ENCODE measurements at regions not wholly inside any gene's neighbourhood (a gene's known extent, or its start where the extent isn't known, plus 50 kb on each side); places are given as distances from the start of the nearest gene placed in this dataset.
"Not testable (repeated sequence)": the region's sequence is repeated elsewhere in the genome, so short reads cannot be mapped to it uniquely, and the experiment has no call there.

- H3K36me3 ChIP-seq (ENCODE audit: control insufficient read depth, insufficient read depth, low read length, severe bottlenecking); H3K4me3 ChIP-seq (ENCODE audit: low read length); DNase-seq (ENCODE audit: low read depth); H3K9ac ChIP-seq (ENCODE audit: low read length); H3K27me3 ChIP-seq (replicated peaks; ENCODE audit: control insufficient read depth, insufficient read depth, low read length): not testable (repeated sequence)
- Histone ChIP-seq H3K4me1 (ENCODE audit: control insufficient read depth, insufficient read depth, low read length) (peaks cover 15% of the 10 kb centered on the region), H3K9me3 (ENCODE audit: control insufficient read depth, low read length) (peaks cover 13% of the 10 kb centered on the region)
These were observed 79.1 kb upstream of the NCKAP5 start for GRCh38 chr2:133647386-133647785.

GRCh38 chr2:133651861-133652260, 83.6 kb upstream of the NCKAP5 start:
- peaks cover 16% of the 10 kb centered on the region for H3K4me1 ChIP-seq (ENCODE audit: control insufficient read depth, insufficient read depth, low read length)

GRCh38 chr2:133652398-133652797, 84.1 kb upstream of the NCKAP5 start:
- DNase-seq (ENCODE audit: low read depth): peak; percentile 71
- peak overlapping the region; percentile 72 for H3K4me3 ChIP-seq (ENCODE audit: low read length)
- H3K27me3 ChIP-seq (replicated peaks; ENCODE audit: control insufficient read depth, insufficient read depth, low read length): peaks cover 6% of the 10 kb centered on the region
- peaks cover 13% of the 10 kb centered on the region for H3K9me3 ChIP-seq (ENCODE audit: control insufficient read depth, low read length)
- peaks cover 16% of the 10 kb centered on the region for H3K4me1 ChIP-seq (ENCODE audit: control insufficient read depth, insufficient read depth, low read length)
- no peaks in the 10 kb centered on the region for H3K36me3 ChIP-seq (ENCODE audit: control insufficient read depth, insufficient read depth, low read length, severe bottlenecking)
- H3K9ac ChIP-seq (ENCODE audit: low read length): no peak overlapping the region

More at GRCh38 chr2:133651861-133652260, 83.6 kb upstream of the NCKAP5 start:
- Histone ChIP-seq H3K36me3 (ENCODE audit: control insufficient read depth, insufficient read depth, low read length, severe bottlenecking) (no peaks in the 10 kb centered on the region), H3K9ac (ENCODE audit: low read length) (no peak overlapping the region), H3K9me3 (ENCODE audit: control insufficient read depth, low read length) (peaks cover 13% of the 10 kb centered on the region), H3K27me3 (replicated peaks; ENCODE audit: control insufficient read depth, insufficient read depth, low read length) (peaks cover 6% of the 10 kb centered on the region), H3K4me3 (ENCODE audit: low read length) (peak overlapping the region; percentile 72)
- DNase-seq (ENCODE audit: low read depth): no peak

GRCh38 chr2:133653056-133653455, 84.8 kb upstream of the NCKAP5 start:
- peaks cover 6% of the 10 kb centered on the region for H3K27me3 ChIP-seq (replicated peaks; ENCODE audit: control insufficient read depth, insufficient read depth, low read length)
- DNase-seq (ENCODE audit: low read depth): no peak
- no peaks in the 10 kb centered on the region for H3K36me3 ChIP-seq (ENCODE audit: control insufficient read depth, insufficient read depth, low read length, severe bottlenecking)
- no peak overlapping the region for H3K9ac ChIP-seq (ENCODE audit: low read length)
- H3K9me3 ChIP-seq (ENCODE audit: control insufficient read depth, low read length): peaks cover 13% of the 10 kb centered on the region
- H3K4me3 ChIP-seq (ENCODE audit: low read length): no peak overlapping the region
- H3K4me1 ChIP-seq (ENCODE audit: control insufficient read depth, insufficient read depth, low read length): peaks cover 16% of the 10 kb centered on the region

DNA sequence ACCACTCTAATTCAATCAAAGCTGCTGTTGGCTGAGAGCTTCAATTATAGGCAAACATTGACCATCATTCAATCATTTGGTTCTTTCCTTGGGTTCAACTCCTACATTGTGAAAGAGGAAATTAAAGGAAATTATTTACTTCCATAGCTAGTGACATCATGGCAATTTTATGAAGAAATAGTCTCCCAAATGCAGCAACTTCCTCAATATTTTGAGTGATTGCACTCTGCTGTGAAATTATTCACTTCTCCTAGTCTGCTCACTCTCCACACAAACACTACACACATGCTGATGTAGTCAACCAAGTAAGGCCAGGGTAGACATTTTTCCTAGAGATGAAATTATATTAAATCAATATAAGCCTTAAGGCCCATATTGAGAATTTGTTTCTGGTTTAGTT, 86.7 kb upstream of the NCKAP5 start:
- H3K9me3 ChIP-seq (ENCODE audit: control insufficient read depth, low read length): peaks cover 9% of the 10 kb centered on the region
- no peak for DNase-seq (ENCODE audit: low read depth)
- no peak overlapping the region for H3K9ac ChIP-seq (ENCODE audit: low read length)
- H3K4me1 ChIP-seq (ENCODE audit: control insufficient read depth, insufficient read depth, low read length): peaks cover 16% of the 10 kb centered on the region
- H3K4me3 ChIP-seq (ENCODE audit: low read length): no peak overlapping the region
- H3K36me3 ChIP-seq (ENCODE audit: control insufficient read depth, insufficient read depth, low read length, severe bottlenecking): no peaks in the 10 kb centered on the region
- peaks cover 6% of the 10 kb centered on the region for H3K27me3 ChIP-seq (replicated peaks; ENCODE audit: control insufficient read depth, insufficient read depth, low read length)

DNA sequence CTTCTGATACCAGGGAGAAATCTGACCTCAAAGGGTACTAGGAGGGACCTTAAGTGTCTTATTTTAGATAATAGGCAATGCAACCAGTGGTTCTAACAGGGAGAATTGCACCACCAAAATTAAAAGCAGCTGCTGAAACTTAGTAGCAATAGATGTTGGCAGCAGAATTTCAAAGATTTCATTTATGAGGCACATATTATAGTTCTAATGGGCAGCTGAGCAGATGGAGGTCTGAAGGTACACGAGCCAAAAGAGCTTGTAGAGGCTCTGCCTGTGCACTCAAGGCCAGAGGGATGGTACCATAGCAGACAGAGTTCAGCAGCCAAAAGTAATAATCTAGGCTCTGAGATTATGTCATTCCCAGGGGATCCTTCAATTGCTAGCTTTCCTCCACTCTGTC, 87.3 kb upstream of the NCKAP5 start:
- Histone ChIP-seq H3K9me3 (ENCODE audit: control insufficient read depth, low read length) (peaks cover 3% of the 10 kb centered on the region), H3K9ac (ENCODE audit: low read length) (no peak overlapping the region), H3K4me3 (ENCODE audit: low read length) (no peak overlapping the region), H3K36me3 (ENCODE audit: control insufficient read depth, insufficient read depth, low read length, severe bottlenecking) (no peaks in the 10 kb centered on the region), H3K27me3 (replicated peaks; ENCODE audit: control insufficient read depth, insufficient read depth, low read length) (peaks cover 6% of the 10 kb centered on the region), H3K4me1 (ENCODE audit: control insufficient read depth, insufficient read depth, low read length) (peaks cover 16% of the 10 kb centered on the region)
- DNase-seq (ENCODE audit: low read depth): peak; percentile 74

DNA sequence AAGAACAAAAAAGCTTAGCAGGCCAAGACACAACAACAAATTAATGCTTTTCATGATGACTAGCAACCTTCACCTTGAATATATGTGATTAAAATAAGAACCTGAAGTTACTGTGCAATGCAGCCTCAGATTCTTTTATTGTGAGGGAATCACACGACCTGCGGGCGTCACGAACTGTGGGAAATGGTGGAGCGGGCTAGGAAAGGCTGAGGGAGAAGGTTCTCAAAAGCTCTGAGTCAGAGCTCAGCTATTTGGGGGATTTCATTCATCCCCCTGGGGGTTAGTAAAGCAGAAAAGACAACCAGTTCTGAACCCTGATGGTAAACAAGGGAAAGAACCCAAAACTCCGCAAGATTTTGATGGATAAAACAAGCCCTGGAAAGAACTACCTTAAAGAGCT, 89.3 kb upstream of the NCKAP5 start:
- no peak for DNase-seq (ENCODE audit: low read depth)
- Histone ChIP-seq H3K27me3 (replicated peaks; ENCODE audit: control insufficient read depth, insufficient read depth, low read length) (peaks cover 6% of the 10 kb centered on the region), H3K4me3 (ENCODE audit: low read length) (no peak overlapping the region), H3K36me3 (ENCODE audit: control insufficient read depth, insufficient read depth, low read length, severe bottlenecking) (no peaks in the 10 kb centered on the region), H3K4me1 (ENCODE audit: control insufficient read depth, insufficient read depth, low read length) (peaks cover 7% of the 10 kb centered on the region), H3K9ac (ENCODE audit: low read length) (no peak overlapping the region), H3K9me3 (ENCODE audit: control insufficient read depth, low read length) (no peaks in the 10 kb centered on the region)

DNA sequence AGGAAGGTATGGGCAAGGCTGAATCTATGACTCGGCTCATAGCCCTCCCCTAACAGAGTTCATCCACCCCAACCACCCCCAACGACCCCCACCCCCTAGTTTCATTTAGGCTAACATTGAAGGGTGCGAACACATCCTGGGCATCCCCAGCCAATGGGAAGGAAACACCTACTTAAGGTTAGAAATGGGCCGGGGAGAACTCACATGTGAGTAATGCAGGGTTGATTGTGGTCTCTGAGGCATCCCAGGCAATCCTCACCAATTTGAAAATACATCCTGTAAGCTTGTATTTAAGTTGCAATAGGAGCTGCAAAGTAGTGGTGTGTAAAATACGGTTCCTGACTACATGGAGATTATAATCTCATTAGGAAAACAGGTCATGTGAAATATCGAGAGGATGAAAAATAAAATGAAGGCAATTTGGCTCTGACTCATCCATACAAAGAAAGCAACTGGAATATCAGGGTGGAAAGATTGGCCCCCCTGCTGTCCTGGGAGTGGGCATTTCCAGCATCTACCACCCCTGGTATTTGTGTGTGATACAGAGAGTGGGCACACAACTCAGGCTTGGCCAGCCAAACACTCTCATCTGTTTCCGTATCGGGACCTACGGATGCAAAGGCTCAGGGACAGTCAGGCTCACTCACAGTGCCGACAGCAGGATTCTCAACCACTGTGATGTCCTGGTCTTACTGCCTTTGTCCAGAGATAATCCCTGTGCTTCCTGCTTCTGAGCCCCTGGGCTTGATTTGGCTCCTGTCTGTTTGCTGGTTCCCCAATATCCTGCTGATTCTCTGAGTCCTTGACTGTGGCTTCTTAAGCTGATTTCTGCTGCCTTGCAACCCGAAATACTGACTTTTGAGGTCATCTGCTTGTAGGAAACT, 90.0 kb upstream of the NCKAP5 start:
- Histone ChIP-seq H3K4me1 (ENCODE audit: control insufficient read depth, insufficient read depth, low read length) (no peaks in the 10 kb centered on the region), H3K9me3 (ENCODE audit: control insufficient read depth, low read length) (no peaks in the 10 kb centered on the region), H3K9ac (ENCODE audit: low read length) (no peak overlapping the region), H3K4me3 (ENCODE audit: low read length) (no peak overlapping the region), H3K27me3 (replicated peaks; ENCODE audit: control insufficient read depth, insufficient read depth, low read length) (peaks cover 4% of the 10 kb centered on the region), H3K36me3 (ENCODE audit: control insufficient read depth, insufficient read depth, low read length, severe bottlenecking) (no peaks in the 10 kb centered on the region)
- no peak for DNase-seq (ENCODE audit: low read depth)

DNA sequence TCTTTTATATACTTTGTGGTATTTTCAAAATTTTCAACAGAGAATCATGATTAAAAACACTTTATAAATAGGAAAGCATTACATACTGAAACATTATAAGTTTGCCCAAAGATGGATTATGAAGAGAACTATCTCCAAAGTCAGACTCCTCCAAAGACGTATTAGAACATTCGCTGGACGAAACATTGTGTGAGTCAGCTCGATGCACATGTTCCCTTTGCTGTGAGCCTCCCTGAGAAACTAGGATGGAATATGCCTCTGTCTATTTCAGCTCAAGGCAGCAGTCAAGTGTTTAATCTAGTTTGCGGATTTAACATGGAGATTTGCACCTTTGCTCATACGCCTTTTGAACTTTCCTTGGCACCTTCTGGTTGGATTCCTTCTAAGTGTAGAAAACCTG, 92.2 kb upstream of the NCKAP5 start:
- no peaks in the 10 kb centered on the region for H3K4me1 ChIP-seq (ENCODE audit: control insufficient read depth, insufficient read depth, low read length)
- H3K36me3 ChIP-seq (ENCODE audit: control insufficient read depth, insufficient read depth, low read length, severe bottlenecking): no peaks in the 10 kb centered on the region
- no peak overlapping the region for H3K4me3 ChIP-seq (ENCODE audit: low read length)
- no peak for DNase-seq (ENCODE audit: low read depth)
- H3K27me3 ChIP-seq (replicated peaks; ENCODE audit: control insufficient read depth, insufficient read depth, low read length): no peaks in the 10 kb centered on the region
- H3K9me3 ChIP-seq (ENCODE audit: control insufficient read depth, low read length): no peaks in the 10 kb centered on the region
- no peak overlapping the region for H3K9ac ChIP-seq (ENCODE audit: low read length)

- H3K36me3 ChIP-seq (ENCODE audit: control insufficient read depth, insufficient read depth, low read length, severe bottlenecking): no peaks in the 10 kb centered on the region
- no peaks in the 10 kb centered on the region for H3K9me3 ChIP-seq (ENCODE audit: control insufficient read depth, low read length)
- H3K4me1 ChIP-seq (ENCODE audit: control insufficient read depth, insufficient read depth, low read length): no peaks in the 10 kb centered on the region
- DNase-seq (ENCODE audit: low read depth): no peak
- no peaks in the 10 kb centered on the region for H3K27me3 ChIP-seq (replicated peaks; ENCODE audit: control insufficient read depth, insufficient read depth, low read length)
- no peak overlapping the region for H3K4me3 ChIP-seq (ENCODE audit: low read length)
- no peak overlapping the region for H3K9ac ChIP-seq (ENCODE audit: low read length)
These were observed 93.1 kb upstream of the NCKAP5 start for GRCh38 chr2:133661392-133661791.

DNA sequence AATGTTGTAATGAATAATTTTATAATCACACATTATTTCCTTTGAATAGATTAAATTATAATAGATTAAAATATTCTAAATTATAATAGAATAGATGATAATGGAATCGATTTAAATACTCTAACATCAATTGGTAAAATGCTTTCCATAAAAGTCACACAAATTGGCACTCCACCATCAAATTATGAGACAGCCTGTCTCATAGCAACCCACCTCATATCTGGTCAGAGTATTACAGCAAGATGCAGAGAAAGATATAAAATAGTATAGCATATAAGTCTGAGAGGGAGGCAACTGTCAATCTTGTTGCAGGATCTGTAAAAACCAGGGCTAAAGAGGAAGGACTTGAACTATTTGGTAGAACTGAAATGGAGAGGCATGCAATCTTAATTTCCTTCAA, 98.4 kb upstream of the NCKAP5 start:
- H3K4me3 ChIP-seq (ENCODE audit: low read length): no peak overlapping the region
- DNase-seq (ENCODE audit: low read depth): no peak
- H3K9me3 ChIP-seq (ENCODE audit: control insufficient read depth, low read length): peaks cover 19% of the 10 kb centered on the region
- no peak overlapping the region for H3K9ac ChIP-seq (ENCODE audit: low read length)
- H3K36me3 ChIP-seq (ENCODE audit: control insufficient read depth, insufficient read depth, low read length, severe bottlenecking): no peaks in the 10 kb centered on the region
- no peaks in the 10 kb centered on the region for H3K4me1 ChIP-seq (ENCODE audit: control insufficient read depth, insufficient read depth, low read length)
- no peaks in the 10 kb centered on the region for H3K27me3 ChIP-seq (replicated peaks; ENCODE audit: control insufficient read depth, insufficient read depth, low read length)

GRCh38 chr2:133667085-133667484, 98.8 kb upstream of the NCKAP5 start:
- peak; percentile 39 for DNase-seq (ENCODE audit: low read depth)
- no peak overlapping the region for H3K4me3 ChIP-seq (ENCODE audit: low read length)
- H3K36me3 ChIP-seq (ENCODE audit: control insufficient read depth, insufficient read depth, low read length, severe bottlenecking): no peaks in the 10 kb centered on the region
- H3K9ac ChIP-seq (ENCODE audit: low read length): no peak overlapping the region
- no peaks in the 10 kb centered on the region for H3K27me3 ChIP-seq (replicated peaks; ENCODE audit: control insufficient read depth, insufficient read depth, low read length)
- H3K9me3 ChIP-seq (ENCODE audit: control insufficient read depth, low read length): peaks cover 19% of the 10 kb centered on the region
- H3K4me1 ChIP-seq (ENCODE audit: control insufficient read depth, insufficient read depth, low read length): no peaks in the 10 kb centered on the region

Measured in adipocyte (in vitro differentiated cells).